OCI-LY3 (cell line): ENCODE measurements at regions not wholly inside any gene's neighbourhood (a gene's known extent, or its start where the extent isn't known, plus 50 kb on each side); places are given as distances from the start of the nearest gene placed in this dataset.

Experiments
- EZH2phosphoT487 ChIP-seq: fragments of 200-600 bp; shearing (Covaris generic); IDR thresholded peaks from 2 replicates; pipeline ENCODE4 v1.6.1; 2018; ENCODE audit warnings: antibody characterized with exemption, mixed run types, low read depth
- TF ChIP-seq, protein P1 (sequence below): fragments of 200-600, 300-600 bp; sonication (generic); IDR thresholded peaks from 2 replicates; pipeline ENCODE4 v1.5.1; 2014; ENCODE audit warnings: antibody characterized with exemption, low read length, low read depth

DNA sequence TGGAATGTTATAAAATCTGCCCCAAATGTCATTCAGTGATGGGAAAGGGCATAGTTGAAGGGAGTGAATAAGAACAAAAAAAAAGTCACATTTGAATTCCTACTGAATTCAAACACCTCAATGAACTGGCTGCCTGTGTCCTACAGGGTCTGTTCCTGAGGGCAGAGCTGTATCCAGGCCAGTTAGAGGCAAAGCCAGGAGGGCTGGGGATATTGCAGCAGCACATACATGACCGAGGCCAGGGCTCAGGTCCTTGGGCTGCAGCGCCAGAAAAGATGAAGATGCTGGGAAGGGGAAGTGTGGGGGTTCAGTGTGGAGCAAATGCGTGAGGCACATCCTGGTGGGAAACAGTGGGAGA, 449.2 kb downstream of the SIPA1L2 start:
- TF ChIP-seq, protein P1, sequence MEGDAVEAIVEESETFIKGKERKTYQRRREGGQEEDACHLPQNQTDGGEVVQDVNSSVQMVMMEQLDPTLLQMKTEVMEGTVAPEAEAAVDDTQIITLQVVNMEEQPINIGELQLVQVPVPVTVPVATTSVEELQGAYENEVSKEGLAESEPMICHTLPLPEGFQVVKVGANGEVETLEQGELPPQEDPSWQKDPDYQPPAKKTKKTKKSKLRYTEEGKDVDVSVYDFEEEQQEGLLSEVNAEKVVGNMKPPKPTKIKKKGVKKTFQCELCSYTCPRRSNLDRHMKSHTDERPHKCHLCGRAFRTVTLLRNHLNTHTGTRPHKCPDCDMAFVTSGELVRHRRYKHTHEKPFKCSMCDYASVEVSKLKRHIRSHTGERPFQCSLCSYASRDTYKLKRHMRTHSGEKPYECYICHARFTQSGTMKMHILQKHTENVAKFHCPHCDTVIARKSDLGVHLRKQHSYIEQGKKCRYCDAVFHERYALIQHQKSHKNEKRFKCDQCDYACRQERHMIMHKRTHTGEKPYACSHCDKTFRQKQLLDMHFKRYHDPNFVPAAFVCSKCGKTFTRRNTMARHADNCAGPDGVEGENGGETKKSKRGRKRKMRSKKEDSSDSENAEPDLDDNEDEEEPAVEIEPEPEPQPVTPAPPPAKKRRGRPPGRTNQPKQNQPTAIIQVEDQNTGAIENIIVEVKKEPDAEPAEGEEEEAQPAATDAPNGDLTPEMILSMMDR = no peak
- TF ChIP-seq EZH2phosphoT487 = no peak
